Left lobe of liver (tissue), 2 donors: ENCODE measurements at regions not wholly inside any gene's neighbourhood (a gene's known extent, or its start where the extent isn't known, plus 50 kb on each side); places are given as distances from the start of the nearest gene placed in this dataset.
"Not testable (repeated sequence)": the region's sequence is repeated elsewhere in the genome, so short reads cannot be mapped to it uniquely, and the experiment has no call there.

Experiments used
- ATAC-seq: fragments of 200-7000 bp; cut with Tn5 transposase; one replicate; pipeline ENCODE4 v1.9.1; 2020; ENCODE audit warnings: mild to moderate bottlenecking, moderate library complexity
- DNase-seq: peaks from one replicate; pipeline ENCODE4 v3.0.0-alpha.2; 2020; ENCODE audit warnings: low spot score
- donor health status: DM: no; HTN: no; CAD: no; lungs with moderate emphysema.
- donor health status: DM: no; HTN: yes; CAD: no.

DNA sequence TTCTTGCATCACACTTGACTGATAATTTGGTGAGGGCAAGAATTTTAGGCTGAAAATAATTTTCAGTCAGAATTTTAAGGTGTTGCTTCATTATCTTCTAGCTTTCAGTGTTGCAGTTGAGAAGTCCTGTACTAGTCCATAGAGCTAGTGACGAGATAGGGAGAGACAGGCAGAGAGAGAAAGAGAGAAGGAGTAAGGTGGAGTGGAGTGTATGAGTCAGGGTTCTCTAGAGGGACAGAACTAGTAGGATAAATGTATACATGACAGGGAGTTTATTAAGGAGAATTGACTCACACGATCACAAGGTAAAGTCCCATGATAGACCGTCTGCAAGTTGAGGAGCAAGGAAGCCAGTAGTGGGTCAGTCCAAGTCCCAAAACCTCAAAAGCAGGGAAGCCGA, 127.2 kb downstream of the UTP18 start:
- ATAC-seq, result no peak
- no peak for DNase-seq

DNA sequence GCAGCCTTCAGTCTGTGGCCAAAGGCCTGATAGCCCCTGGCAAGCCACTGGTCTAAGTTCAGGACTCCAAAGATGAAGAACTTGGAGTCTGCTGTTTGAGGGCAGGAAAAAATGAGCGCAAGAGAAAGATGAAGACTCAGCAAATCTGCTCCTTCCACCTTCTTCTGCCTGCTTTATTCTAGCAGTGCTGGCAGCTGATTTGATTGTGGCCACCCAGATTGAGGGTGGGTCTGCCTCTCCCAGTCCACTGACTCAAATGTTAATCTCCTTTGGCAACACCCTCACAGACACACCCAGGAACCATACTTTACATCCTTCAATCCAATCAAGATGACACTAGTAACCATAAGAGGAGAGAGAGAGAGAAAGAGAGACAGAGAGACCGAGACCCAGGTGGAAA, 127.6 kb downstream of the UTP18 start:
- no peak for ATAC-seq

DNA sequence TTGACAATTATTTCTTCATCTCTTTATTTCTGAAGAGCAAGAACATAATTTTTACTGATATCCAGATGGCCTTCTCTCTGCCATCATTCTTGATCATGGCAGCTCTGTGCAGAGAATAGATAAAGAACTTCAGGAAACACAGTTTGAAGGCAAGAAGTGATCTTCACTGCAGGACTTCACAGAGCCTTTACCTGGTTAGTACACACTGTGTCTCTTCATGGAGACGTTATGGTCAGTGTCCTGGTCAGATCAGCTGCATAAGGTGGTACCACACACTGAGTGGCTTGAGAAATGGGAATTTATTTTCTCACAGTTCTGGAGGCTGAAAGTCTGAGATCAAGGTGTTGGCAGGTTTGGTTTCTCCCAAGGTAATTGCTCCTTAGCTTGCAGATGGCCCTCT, 129.5 kb downstream of the UTP18 start:
- no peak for DNase-seq
- ATAC-seq, result no peak

More for the DNA sequence above, 127.6 kb downstream of the UTP18 start:
- DNase-seq, result no peak

DNA sequence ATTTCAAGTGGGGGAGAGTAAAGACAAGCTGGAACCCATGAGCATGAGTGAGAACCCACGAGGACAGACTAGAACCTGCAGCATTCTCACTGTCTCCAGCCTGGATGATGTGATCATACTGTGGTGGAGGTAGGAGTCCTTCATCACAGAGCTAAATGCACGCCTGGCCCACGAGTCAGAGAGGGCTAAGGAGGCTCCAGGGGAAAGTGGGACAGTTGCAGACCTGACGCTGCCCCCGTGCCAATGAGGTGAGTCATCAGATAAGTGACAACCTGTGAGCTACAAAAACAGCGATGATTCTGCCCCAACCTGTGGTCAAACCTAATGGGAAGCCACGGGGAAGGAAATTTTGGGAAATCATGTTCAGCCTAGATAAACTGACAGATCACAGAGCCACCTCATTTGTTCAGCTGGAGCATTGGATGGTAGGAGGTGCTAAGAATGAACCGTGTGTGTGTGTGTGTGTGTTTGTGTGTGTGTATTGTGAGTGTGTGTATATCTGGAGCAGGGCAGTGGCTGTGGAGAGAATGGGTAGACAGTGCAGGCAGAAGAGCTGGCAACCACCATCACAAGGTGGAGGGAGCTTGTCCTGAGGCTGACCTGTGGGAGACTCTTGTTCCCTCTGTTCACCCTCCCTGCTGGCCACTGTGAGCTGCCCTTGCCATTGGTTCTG, 131.8 kb downstream of the UTP18 start:
- no peak for ATAC-seq

DNA sequence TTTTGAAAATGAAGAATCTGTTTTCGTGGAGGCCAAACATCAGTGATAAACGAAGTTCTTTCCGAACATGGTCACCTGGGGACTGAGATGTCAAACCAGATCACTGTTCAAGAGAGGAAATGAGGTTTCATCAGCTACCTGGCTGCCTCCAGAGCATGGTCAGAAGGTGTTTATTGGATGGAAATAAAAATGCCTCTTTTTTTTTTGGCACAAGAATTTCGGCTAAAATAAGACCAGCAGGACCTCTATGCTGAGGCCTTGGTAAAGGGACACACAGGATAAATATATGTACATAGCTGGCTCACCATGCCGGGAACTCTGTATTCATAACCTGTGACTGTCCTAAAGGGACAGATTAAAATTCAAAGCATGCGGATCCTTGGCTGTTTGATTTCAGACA, 135.3 kb downstream of the UTP18 start:
- DNase-seq (no peak), ATAC-seq (no peak)

More for the DNA sequence above, 131.8 kb downstream of the UTP18 start:
- no peak for DNase-seq

DNA sequence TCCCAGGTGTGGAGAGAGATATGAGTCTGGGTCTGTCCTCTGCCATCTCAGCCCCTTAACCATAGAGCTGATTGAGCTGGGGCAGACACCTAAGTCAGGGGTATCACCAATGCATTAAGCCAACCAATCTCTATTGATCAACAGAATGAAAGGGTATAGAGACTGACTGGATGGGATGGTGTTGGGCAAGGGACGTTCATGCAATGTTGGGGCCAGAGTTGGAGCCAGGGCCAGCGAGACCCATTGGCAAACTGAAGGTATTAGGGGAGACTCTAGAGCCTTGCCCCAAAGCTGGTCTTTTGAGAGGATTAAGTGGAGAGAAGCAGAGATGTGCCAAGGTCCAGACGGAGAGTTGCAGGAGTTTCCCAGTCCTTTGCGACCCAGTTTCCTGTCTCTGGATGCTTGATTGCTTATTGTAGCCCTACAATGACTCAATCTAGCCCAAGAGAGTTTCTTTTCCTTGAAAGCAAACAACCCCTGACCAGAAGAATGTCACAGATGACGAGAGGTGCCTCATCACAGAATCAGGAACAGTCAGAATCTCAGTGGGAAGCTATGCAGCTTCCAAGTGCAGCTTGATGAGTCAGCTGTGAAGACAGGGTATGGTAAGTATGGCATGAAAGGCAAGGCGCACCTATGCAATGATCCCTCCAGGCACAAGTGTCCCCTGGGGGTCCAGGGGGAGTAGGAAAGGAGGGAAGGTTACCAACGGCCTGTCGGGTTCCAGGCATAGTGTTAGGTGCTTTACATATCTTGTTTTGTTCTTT, 137.2 kb downstream of the UTP18 start:
- ATAC-seq, result no peak
- no peak for DNase-seq

DNA sequence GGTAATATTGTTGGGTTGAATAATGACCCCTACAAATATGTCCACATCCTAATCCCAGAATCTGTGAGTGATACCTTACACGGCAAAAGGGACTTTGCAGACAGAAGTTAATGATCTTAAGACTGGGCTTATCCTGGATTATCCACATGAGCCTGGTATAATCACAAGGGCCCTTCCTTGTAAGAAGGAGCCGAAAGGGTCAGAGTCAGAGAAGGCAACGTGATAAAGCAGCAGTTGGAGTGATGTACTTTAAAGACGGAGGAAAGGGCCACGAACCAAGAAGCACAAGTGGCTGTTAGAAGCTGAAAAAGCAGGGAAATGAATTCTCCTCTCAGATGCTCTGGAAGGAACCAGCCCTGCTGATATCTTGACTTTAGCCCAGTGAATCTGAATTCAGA, 137.8 kb downstream of the UTP18 start:
- no peak for DNase-seq
- no peak for ATAC-seq

DNA sequence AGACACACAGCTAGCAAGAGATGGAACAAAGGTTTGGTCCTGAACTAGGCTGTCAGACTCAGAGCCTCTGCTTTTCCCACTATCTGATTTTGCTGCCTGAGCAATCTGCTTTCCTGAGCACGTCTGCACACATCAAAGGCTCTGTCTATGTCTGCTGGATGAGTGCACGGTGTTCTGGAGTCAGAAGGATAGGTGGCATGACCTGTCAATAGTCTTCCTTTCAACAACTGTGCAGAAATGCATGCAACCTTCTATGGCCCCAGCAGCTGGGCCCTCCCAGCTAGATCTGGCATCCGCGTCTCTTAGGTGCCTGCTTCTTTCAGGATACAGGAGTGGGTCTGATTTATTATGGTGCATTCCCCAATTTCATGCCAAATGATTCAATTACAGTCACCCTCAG, 138.3 kb downstream of the UTP18 start:
- ATAC-seq, result no peak
- no peak for DNase-seq

DNA sequence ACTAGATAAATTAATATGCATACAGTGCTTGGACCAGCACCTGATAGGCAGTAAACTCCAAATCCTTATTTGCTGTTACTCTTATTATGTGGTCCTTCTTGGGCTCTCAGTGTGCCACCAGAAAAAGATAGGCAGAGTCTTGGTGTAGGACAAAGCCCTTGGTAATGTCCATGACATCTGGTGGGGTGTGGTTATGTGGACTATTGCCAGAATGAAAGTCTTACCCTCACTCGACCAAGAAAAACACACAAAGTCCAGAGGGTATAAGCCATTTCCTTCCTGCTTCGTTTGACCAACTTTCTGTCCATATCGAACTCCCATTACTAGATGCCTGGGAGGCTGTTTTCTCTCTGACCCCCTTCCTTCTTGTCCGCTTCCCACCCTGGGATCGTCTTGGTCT, 140.9 kb downstream of the UTP18 start:
- DNase-seq, result no peak
- no peak for ATAC-seq

DNA sequence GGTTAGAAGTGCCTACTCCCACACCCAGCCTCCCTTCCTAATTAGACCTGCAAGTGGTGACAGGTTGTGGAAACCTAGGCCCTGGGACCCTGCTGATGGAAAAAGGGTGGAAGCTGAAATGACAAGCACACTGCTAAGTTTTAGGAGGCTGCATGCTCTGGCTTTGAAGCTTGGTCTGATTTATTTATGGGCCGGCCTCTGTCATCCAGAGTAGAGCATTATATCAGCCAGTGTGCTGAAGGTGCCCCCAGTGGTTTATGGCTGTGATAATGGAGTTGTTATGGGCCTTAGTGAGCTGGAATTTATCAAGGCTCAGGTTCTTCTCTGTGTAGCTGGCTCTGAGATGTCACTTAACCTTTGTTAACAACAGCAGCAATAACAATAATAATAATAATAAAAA, 142.6 kb downstream of the UTP18 start:
- no peak for DNase-seq

DNA sequence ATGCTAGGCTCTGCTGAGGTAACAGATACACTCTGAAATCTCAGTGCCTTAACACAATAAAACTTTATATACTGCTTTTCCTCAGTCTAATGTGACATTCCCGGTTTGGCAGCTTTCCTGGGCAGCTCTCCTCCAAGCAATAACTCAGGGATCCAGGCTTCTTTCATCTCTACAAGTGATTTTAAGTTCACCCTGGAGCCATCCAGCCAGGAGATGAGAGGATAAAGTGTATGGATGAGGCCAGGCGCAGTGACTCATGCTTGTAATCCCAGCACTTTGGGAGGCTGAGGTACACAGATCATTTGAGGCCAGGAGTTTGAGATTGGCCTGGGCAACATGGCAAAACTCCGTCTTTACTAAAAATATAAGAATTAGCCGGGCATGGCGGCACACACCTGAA, 147.2 kb downstream of the UTP18 start:
- no peak for ATAC-seq
- no peak for DNase-seq

More for the DNA sequence above, 142.6 kb downstream of the UTP18 start:
- no peak for ATAC-seq

DNA sequence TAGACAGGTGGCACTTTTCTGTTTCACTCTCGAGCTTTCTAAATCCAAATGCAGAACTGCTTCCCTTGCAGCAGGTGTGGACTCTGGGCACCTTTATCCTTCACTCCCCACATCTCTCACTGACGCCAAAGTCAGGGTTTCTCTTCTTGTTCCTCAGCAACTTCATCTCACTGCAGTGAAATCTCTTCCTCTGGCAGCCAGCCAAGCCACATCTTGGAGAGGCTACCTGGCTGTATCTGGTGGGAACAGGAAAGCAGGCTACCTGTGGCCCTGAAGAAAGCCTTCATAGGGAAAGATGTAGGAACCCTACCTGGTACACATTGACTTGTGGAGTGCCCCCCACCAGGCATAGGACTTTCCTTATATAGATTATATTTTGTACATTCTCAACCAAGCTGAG, 159.1 kb downstream of the UTP18 start:
- ATAC-seq, result no peak
- DNase-seq, result no peak

DNA sequence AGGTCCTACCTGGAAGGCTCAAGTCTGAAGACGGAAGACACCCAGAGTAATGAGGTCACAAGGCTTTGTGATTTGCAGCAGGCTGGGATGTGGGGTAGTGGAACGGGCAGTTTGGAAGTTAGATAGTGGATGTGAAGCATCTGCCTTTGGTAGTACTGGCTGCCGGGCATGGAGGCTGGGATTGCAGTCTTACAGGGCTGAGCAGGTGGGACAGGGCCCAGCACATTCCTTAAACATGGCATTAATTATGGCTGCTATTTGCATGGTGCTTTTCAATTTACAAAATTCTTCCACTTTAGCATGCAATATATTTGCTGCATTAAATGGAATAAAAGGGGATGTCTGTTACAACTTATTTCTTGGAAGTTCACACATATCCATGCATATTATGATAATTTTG, 161.2 kb downstream of the UTP18 start:
- ATAC-seq, result no peak
- DNase-seq, result no peak

DNA sequence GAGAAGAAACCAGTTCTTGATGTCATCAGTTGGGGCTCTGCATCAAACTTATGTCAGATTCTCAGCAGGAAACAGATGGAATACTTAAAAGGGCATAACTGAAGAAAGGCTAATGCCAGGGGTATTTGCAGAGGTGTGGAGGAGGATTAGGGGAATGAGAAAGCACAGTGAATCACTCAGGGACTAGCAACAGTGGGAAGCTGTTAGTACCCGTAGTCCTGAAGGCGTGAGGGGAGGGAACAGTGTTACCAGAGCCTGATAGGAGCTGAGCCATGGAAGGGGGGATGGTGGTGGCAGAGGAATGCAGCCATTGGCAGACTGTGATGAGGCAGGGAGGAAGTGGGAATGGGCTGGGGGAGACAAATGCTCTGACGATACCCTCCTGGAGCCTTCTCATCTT, 162.3 kb downstream of the UTP18 start:
- ATAC-seq (no peak), DNase-seq (no peak)

DNA sequence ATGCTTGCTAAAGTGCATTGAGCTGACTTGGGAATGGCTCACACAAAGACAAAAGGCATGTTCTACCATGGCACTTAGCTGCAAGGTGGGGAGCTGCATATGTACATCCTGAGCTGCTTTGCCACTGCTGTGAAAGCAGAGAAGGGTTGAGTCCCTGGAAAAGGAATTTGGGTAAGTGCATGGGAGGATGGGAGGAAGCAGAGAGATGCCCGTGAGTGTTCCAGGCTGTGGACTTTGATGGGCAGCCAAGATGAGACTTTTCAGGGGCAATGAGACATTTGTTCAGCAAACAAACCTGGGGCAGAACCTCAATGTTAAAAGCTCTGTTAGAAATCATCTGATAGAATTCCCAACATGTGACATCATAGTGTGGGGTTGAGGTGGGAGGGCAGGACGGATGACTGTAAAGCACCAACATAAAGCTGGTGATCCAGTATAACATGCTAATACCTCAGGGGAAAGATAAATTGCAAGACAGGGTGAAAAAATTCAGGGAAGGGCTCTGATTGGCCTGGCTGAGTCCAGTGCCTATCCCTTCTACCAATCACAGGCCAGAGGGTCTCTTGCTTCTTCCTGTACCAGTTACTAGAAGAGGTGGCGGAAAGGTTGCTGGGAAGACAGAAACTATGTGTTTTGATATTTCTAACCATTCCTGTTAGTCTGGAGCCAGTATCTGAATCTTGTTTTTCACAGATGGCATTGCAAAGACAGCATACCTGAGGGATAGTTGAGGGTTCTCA, 163.2 kb downstream of the UTP18 start:
- DNase-seq, result no peak
- no peak for ATAC-seq

DNA sequence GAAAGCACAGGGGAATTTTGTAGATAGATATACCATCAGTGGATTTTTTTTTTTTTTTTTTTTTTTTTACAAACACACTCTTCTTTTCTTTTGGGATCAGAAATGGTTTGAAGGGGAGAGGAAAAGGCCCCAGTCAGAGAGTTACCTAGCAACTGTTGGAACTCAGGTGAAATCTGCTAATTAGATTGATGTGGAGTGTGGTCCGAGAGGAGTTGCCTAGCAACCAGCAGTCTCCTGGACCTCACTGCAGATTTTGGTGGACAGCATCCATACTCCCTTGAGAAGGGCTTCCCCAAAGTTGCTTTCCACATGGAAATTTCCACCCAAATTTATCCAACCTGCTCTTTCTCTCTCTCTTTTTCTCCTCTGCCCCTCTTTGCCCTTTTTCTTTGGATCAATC, 165.4 kb downstream of the UTP18 start:
- no peak for ATAC-seq
- no peak for DNase-seq

DNA sequence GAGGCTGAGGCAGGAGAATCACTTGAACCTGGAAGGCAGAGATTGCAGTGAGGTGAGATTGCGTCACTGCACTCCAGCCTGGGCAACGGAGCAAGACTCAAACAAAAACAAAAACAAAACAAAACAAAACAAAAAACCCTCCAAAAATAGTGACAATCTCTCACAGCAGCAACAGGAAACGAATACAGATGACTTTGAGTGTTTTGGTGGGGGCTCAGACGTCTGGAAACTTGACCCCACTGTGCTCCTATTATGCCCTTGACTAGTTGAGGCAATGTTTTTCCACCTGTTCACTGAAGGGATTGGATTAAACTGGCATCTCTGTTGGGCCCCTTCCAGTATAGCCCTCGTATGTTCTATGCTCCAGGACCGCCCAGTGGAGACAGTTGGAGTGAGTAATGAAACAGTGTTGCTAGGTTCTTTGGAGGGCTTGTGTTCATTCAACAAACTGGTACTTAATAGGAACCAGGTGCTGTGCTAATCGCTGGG, 167.0 kb downstream of the UTP18 start:
- ATAC-seq, result no peak
- DNase-seq, result no peak

DNA sequence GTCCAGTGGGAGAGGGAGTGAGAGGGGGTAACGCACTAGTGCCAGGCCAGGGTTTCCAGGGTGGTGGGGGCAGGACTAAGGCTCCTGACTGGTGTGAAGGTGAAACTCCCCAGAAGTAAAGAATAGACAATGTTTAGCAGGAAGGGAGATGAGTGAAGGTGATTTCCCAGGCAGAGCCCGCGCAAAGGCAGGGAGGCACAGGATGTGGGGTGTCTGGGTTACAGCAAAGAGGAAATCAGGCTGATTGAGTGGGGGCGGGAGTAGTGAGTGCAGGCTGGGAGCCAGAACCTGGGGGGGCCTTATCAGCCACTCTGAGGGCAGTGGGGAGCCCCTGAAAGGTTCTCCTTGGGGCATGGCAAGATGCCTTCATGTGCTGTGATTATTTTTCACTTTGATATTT, 167.5 kb downstream of the UTP18 start:
- ATAC-seq (no peak), DNase-seq (no peak)

DNA sequence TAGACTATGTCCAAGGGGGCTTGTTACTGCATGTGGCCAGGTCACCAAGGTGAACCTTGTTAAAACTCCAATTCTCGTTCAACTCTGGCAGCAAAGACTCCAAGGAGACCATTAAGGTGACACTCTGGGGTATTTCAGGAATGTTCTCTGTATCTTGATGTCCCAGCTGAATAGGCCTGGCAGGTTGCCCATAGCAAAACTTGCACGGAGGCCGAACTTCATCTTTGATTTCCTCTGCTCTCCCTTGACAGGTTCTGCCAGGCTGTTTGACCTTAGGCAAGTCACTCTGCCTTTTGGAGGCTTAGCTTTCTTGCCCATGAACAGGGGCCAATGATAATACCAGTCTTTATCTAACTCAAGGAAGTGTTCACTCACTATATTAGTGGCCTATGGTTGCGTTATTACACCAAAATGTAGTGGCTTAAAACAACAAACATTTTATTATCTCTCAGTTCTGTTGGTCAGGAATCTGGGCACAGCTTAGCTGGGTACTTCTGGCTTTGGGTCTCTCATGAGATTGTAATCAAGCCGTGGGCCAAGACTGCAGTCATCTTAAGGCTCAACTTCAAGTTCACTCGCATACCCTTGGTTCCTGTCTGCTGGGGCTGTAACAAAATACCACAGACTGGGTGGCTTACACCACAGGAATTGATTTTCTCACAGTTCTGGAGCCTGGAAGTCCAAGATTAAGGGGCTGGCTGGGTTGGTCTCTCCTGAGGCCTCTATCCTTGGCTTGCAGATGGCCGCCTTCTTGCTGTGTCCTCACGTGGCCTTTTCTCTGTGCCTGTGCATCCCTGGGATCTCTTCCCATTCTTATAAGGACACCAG, 168.5 kb downstream of the UTP18 start:
- DNase-seq (no peak), ATAC-seq (no peak)

DNA sequence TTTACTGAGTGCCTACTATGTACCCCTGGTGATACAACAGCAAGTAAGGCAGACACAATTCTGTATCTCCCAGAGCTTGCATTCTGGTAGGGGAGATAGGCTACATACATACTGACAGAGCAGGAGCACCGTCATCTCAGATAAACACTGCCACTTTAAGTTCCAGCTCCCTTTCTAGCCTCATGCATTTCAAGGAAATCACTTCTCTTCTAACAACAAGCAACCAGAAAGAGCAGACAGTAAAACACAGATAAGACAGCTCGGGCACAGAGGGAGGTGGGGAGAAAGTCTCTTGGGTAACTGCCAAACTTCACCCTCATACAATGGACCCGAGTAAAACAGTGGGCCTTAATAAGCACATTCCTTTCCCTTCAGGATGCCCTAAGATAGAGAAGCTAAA, 169.6 kb downstream of the UTP18 start:
- not testable (repeated sequence) for ATAC-seq, DNase-seq

DNA sequence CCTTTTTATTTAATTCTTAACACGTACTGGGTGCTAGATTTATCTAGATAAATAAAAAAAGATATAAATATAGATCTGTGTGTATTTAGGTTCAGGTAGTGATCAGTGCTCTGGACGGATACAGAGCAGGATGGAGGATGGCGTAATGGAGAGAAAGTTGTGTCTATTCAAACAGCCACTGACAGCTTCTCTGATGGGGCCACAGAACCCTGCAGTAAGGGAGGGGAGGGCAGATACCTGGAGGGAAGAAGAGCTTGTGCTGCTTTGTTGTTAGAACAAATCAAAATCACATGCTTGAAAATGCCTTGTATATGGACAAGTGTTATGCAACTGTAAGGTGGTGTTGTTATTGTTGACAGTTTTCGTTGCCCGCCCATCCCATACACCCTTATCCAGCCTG, 170.2 kb downstream of the UTP18 start:
- DNase-seq (no peak), ATAC-seq (no peak)
